ENCODE measurements at regions not wholly inside any gene's neighbourhood (a gene's known extent, or its start where the extent isn't known, plus 50 kb on each side); places are given as distances from the start of the nearest gene placed in this dataset.
A peak's percentile ranks its signal among the peaks of the same experiment; 100 is the strongest.

DNA sequence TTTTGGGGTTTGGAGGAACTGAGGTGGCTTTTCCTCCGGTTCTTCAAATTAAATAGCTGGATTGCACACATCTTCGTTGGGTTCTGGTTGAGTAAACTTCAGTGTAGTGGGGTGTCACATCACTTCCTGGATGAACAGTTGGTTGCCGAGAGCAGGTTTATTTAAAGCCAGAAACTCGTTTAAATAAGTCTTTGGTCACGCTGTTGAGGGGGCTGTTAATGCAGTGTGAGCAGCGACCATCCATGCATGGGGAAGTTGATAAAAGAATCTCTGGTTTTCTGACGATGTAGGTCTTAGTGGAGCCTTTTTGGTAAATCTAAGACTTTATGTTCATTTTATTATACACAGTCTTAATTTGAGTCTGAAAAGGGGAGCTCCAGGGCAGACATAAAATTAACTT, 351.2 kb upstream of the ARGLU1 start:
- TF ChIP-seq, protein P1, sequence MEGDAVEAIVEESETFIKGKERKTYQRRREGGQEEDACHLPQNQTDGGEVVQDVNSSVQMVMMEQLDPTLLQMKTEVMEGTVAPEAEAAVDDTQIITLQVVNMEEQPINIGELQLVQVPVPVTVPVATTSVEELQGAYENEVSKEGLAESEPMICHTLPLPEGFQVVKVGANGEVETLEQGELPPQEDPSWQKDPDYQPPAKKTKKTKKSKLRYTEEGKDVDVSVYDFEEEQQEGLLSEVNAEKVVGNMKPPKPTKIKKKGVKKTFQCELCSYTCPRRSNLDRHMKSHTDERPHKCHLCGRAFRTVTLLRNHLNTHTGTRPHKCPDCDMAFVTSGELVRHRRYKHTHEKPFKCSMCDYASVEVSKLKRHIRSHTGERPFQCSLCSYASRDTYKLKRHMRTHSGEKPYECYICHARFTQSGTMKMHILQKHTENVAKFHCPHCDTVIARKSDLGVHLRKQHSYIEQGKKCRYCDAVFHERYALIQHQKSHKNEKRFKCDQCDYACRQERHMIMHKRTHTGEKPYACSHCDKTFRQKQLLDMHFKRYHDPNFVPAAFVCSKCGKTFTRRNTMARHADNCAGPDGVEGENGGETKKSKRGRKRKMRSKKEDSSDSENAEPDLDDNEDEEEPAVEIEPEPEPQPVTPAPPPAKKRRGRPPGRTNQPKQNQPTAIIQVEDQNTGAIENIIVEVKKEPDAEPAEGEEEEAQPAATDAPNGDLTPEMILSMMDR (conservative IDR thresholded peaks at IDR 0.05; ENCODE audit: low read depth, low read length): peak; percentile 0
- DNase-seq (ENCODE audit: low read depth): peak; percentile 1
- H3K4me3 ChIP-seq (ENCODE audit: low read depth, low read length): peak overlapping the region; percentile 28

DNA sequence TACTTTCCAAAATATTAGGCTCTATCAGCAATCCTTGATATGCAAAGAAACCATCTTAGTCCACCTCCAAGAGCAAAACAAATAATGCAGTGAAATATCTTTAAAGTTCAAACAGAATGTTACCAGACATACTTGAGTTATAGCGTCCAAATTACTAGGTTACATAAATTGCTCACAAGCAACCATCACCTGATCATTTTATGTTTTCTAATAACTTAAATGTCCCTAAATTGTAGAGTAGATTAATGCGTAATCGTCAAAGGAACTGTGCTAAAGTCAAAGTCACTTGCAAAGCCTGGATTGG, 350.6 kb upstream of the ARGLU1 start:
- DNase-seq (ENCODE audit: low read depth): no peak
- H3K4me3 ChIP-seq (ENCODE audit: low read depth, low read length): no peak overlapping the region
- TF ChIP-seq, protein P1 (conservative IDR thresholded peaks at IDR 0.05; ENCODE audit: low read depth, low read length): no peak

DNA sequence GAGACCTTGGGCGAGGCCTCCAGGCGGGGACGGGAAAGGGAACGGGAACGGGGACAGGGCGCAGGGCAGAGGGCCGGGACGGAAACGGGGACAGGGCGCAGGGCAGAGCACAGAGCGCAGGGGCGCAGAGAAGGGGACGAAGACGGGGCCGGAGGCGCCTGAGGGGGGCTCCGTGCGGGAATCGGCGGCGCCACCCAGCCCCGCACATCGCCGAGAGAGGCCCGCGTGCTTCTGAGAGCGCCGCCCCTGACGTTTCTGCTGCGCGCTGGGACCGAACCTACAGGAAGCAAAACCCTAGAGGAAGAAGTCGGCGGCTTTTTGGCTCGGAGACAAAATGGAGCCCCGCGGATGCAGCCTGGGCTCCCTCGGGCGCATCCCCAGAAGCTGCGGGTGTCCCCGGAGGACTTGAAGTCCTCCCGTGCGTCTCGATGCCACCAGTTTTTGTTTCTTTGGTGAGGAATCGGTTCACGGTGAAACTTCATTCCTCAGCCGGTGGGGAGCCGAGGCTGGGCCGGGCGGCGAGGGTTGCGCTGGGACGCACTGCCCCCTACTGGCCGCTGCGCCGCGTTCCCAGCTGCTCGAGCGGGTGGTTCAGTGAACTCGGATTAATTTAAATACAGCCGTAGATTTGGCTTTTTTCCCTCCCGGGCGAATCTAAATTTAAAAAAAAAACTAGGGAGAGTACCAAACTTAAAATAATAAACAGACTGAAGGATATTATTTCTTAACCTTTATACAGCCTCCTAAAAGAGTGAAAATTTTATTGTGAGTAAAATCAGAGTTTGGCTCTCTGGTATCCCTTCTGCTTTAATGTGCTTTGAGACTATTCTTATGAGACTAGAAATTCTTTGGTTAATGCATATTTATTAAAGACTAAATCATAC, 350.0 kb upstream of the ARGLU1 start:
- TF ChIP-seq, protein P1 (conservative IDR thresholded peaks at IDR 0.05; ENCODE audit: low read depth, low read length): peak; percentile 93
- peak overlapping the region; percentile 76 for H3K4me3 ChIP-seq (ENCODE audit: low read depth, low read length)
- peak; percentile 4 for DNase-seq (ENCODE audit: low read depth)

DNA sequence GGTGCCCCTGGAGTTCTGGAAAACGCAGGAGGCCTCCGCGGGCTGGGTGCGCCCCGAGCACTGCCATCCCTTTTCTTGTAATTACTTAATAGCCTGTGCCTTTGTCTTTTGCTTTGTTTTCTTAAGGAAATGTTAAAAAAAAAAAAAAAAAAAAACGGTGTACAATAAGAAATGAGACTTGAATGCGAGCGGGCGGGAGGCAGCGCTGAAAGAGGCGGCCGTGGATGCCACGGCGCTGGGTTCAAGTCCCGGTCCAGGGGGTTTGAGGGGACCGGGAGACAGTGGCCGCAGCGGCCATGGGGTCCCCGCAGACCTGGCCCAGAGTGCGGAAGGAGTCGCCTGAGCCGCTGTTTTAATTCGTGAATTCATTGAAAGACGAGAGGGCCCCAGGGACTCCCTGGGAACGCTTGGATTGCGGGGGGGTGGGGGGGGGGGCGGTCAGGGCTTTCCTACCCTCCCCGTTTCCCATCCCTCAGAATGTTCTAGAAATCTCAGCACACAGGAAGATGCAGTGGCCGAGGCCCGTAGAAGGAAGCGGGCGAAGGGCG, 349.2 kb upstream of the ARGLU1 start:
- no peak for DNase-seq (ENCODE audit: low read depth)
- TF ChIP-seq, protein P1 (conservative IDR thresholded peaks at IDR 0.05; ENCODE audit: low read depth, low read length): no peak
- peak overlapping the region; percentile 76 for H3K4me3 ChIP-seq (ENCODE audit: low read depth, low read length)

DNA sequence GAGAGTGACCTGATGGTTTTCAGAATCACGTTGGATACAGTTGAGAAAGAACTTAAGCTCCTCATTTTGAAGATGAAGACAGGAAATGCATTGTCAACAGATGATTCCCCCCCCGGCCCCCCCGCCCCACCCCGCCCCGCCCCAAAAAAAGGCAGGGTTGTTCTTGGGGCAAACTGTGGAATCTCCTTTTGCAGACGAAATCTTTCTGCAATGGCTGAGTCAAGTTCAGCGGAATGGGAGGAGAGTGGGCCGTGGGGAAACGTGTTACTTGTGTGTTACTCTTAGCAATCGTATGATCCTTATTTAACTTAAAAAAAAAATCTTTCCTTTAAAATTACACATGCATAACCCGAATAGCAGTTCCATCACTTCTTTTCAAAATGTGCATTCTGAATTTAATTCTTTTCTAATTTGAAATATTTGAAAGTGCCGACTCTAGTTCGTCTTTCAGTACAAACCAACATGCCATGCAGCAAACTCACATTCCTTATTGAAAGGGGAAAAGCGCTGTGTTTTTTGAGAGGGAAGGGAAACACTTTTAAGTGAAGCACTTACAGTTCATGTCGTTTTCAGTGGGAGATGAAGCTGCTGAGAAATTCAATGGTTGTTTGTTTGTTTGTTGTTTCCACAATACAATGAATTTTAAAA, 348.5 kb upstream of the ARGLU1 start:
- H3K4me3 ChIP-seq (ENCODE audit: low read depth, low read length): no peak overlapping the region
- TF ChIP-seq, protein P1 (conservative IDR thresholded peaks at IDR 0.05; ENCODE audit: low read depth, low read length): no peak
- DNase-seq (ENCODE audit: low read depth): no peak

DNA sequence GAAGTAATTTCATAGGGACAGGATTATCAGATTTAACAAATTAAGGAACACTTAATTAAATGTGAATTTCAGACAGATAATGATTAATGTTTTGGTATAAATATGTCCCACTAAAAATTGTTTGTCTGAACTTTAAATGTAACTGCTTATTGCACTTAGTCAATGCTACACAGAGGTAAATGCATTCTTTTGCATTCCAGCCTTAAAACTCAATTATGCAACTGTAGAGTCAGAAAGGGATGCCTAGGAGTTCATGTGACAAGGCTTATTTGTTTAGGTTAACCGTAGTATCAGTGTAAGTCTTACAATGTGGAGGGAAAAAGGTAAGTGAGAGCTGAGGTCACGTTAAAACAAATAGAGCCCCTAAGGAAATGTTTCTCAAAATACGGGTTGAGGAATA, 347.2 kb upstream of the ARGLU1 start:
- no peak for DNase-seq (ENCODE audit: low read depth)
- TF ChIP-seq, protein P1 (conservative IDR thresholded peaks at IDR 0.05; ENCODE audit: low read depth, low read length): no peak
- H3K4me3 ChIP-seq (ENCODE audit: low read depth, low read length): no peak overlapping the region
